Astrocyte (in vitro differentiated cells and primary cell): ENCODE measurements at regions not wholly inside any gene's neighbourhood (a gene's known extent, or its start where the extent isn't known, plus 50 kb on each side); places are given as distances from the start of the nearest gene placed in this dataset.
"Not testable (repeated sequence)": the region's sequence is repeated elsewhere in the genome, so short reads cannot be mapped to it uniquely, and the experiment has no call there.

Experiments
- CTCF ChIP-seq: IDR thresholded peaks from 2 replicates; pipeline ENCODE4 v1.5.1; 2011; ENCODE audit warnings: low read depth, mild to moderate bottlenecking, inconsistent platforms, low read length, moderate library complexity; ENCODE audit not compliant: insufficient read depth
- EZH2 ChIP-seq: IDR thresholded peaks from 2 replicates; pipeline ENCODE4 v1.6.1; 2012; ENCODE audit warnings: mild to moderate bottlenecking, low read length, inconsistent platforms; ENCODE audit not compliant: insufficient read depth

DNA sequence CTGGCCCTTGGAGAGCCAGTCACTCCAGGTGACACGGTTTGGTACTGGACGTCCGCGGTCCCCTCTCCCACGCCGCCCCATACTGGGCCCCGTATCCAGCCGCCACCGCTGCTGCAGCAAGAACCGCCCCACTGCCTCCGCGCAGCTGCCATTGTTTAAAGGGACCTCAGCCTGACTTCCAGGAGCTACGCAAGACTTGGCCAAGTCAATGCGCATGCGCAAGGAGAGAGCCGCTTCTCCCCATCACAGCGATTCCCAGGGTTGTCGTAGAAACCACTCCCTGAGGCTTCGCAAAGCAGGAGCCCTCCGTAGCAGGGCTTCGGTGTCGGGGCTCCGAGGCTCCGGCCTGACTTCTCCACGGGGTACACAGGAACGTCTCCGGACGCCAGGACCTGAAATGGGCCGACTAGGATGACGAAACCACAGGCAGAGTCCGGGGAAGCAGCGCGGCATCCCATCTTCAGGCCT is 606.2 kb downstream of the KCNJ18 start:
- not testable (repeated sequence) for TF ChIP-seq CTCF, EZH2
